ENCODE measurements at regions not wholly inside any gene's neighbourhood (a gene's known extent, or its start where the extent isn't known, plus 50 kb on each side); places are given as distances from the start of the nearest gene placed in this dataset.

GRCh38 chr3:76871655-76872054 is 168.2 kb upstream of the ROBO2 start:
- no peaks in the 10 kb centered on the region for H3K27me3 ChIP-seq
- WGBS, 2 donors: 71 to 77% methylated on average over 1 of the region's 1 CpG
- no peaks in the 10 kb centered on the region for H3K36me3 ChIP-seq (ENCODE audit: low read depth, missing control alignments)
- H3K4me3 ChIP-seq: no peak overlapping the region
- DNase-seq: no peak
- H3K9me3 ChIP-seq: no peaks in the 10 kb centered on the region
- no peak overlapping the region for H3K27ac ChIP-seq
- no peak for TF ChIP-seq POLR2A (IDR thresholded peaks at IDR 0.05)
- TF ChIP-seq CTCF (IDR thresholded peaks at IDR 0.05): no peak
- intact Hi-C loops (cut with DNase I; ENCODE audit: low total_unique reads): no loop called here
- no peaks in the 10 kb centered on the region for H3K4me1 ChIP-seq

- H3K27me3 ChIP-seq: no peaks in the 10 kb centered on the region
- WGBS, 2 donors: 65 to 87% methylated on average over 1 of the region's 1 CpG
- H3K27ac ChIP-seq: no peak overlapping the region
- H3K9me3 ChIP-seq: no peaks in the 10 kb centered on the region
- intact Hi-C loops (cut with DNase I; ENCODE audit: low total_unique reads): no loop called here
- no peak for DNase-seq
- H3K4me1 ChIP-seq: no peaks in the 10 kb centered on the region
- TF ChIP-seq CTCF (IDR thresholded peaks at IDR 0.05): no peak
- no peak for TF ChIP-seq POLR2A (IDR thresholded peaks at IDR 0.05)
- no peaks in the 10 kb centered on the region for H3K36me3 ChIP-seq (ENCODE audit: low read depth, missing control alignments)
- no peak overlapping the region for H3K4me3 ChIP-seq
These were observed 166.9 kb upstream of the ROBO2 start for GRCh38 chr3:76872999-76873398.

GRCh38 chr3:76873532-76874242 is 166.2 kb upstream of the ROBO2 start:
- intact Hi-C loops (cut with DNase I; ENCODE audit: low total_unique reads): no loop called here
- 89% methylated on average over 10 of the region's 10 CpGs for WGBS, 2 donors

GRCh38 chr3:76879959-76880358 is 159.9 kb upstream of the ROBO2 start:
- H3K36me3 ChIP-seq (ENCODE audit: low read depth, missing control alignments): no peaks in the 10 kb centered on the region
- no peaks in the 10 kb centered on the region for H3K9me3 ChIP-seq
- no peak overlapping the region for H3K4me3 ChIP-seq
- no peaks in the 10 kb centered on the region for H3K4me1 ChIP-seq
- H3K27me3 ChIP-seq: no peaks in the 10 kb centered on the region
- DNase-seq: no peak
- intact Hi-C loops (cut with DNase I; ENCODE audit: low total_unique reads): no loop called here
- TF ChIP-seq CTCF (IDR thresholded peaks at IDR 0.05) (no peak), POLR2A (IDR thresholded peaks at IDR 0.05) (no peak)
- 85 to 89% methylated on average over 3 of the region's 3 CpGs for WGBS, 2 donors
- no peak overlapping the region for H3K27ac ChIP-seq

More at GRCh38 chr3:76873532-76874242, 166.2 kb upstream of the ROBO2 start:
- Histone ChIP-seq H3K9me3 (no peaks in the 10 kb centered on the region), H3K4me1 (no peaks in the 10 kb centered on the region), H3K36me3 (ENCODE audit: low read depth, missing control alignments) (no peaks in the 10 kb centered on the region), H3K27ac (no peak overlapping the region), H3K4me3 (no peak overlapping the region), H3K27me3 (no peaks in the 10 kb centered on the region)
- TF ChIP-seq POLR2A (IDR thresholded peaks at IDR 0.05) (no peak), CTCF (IDR thresholded peaks at IDR 0.05) (no peak)
- no peak for DNase-seq

Data from testis (tissue), 2 donors.